ENCODE measurements at regions not wholly inside any gene's neighbourhood (a gene's known extent, or its start where the extent isn't known, plus 50 kb on each side); places are given as distances from the start of the nearest gene placed in this dataset.
"Not testable (repeated sequence)": the region's sequence is repeated elsewhere in the genome, so short reads cannot be mapped to it uniquely, and the experiment has no call there.

GRCh38 chr18:14215952-14216351 lies 83.7 kb upstream of the ZNF519 start:
- H3K27me3 ChIP-seq (replicated peaks in 1 of 4; ENCODE audit: control insufficient read depth in 3 of 4, extremely low read depth in 1 of 4, insufficient read depth in 3 of 4, low read length in 3 of 4); H2BK120ac ChIP-seq (replicated peaks; ENCODE audit: low read depth, low read length); H2AFZ ChIP-seq (ENCODE audit: low read length); H3K9ac ChIP-seq (replicated peaks in 1 of 4; ENCODE audit: extremely low read depth in 1 of 4, low read depth in 3 of 4, low read length in 3 of 4); H4K8ac ChIP-seq (ENCODE audit: extremely low read depth, insufficient read depth, low read length); H4K91ac ChIP-seq (replicated peaks; ENCODE audit: insufficient read length, low read length); H3K36me3 ChIP-seq (ENCODE audit: control insufficient read depth in 2 of 4, insufficient read depth in 4 of 4, low read length in 3 of 4); H3K79me2 ChIP-seq (ENCODE audit: control insufficient read depth in 1 of 2, insufficient read depth in 2 of 2, low read length in 2 of 2); H3K4me1 ChIP-seq (replicated peaks in 1 of 4; ENCODE audit: control insufficient read depth in 3 of 4, insufficient read depth in 4 of 4, low read length in 3 of 4); H2BK5ac ChIP-seq (ENCODE audit: low read depth, low read length); H3K4ac ChIP-seq (replicated peaks; ENCODE audit: insufficient read length, low read depth, low read length); H3K23ac ChIP-seq (ENCODE audit: insufficient read length); CTCF ChIA-PET (ENCODE audit: partially characterized antibody); H2BK15ac ChIP-seq (ENCODE audit: low read length); H4K20me1 ChIP-seq (replicated peaks in 1 of 2; ENCODE audit: control insufficient read depth in 1 of 2, insufficient read depth in 2 of 2, low read length in 2 of 2); POLR2A ChIA-PET (ENCODE audit: partially characterized antibody); H2AK5ac ChIP-seq (ENCODE audit: low read depth, low read length); H3K4me3 ChIP-seq (ENCODE audit: extremely low read depth in 1 of 4, insufficient read depth in 2 of 4, low read depth in 3 of 4, low read length in 4 of 4); H3K4me2 ChIP-seq (ENCODE audit: insufficient read depth in 1 of 2, low read depth in 2 of 2, low read length in 2 of 2); H3K56ac ChIP-seq (replicated peaks; ENCODE audit: insufficient read length, low read depth, low read length); H4K5ac ChIP-seq (ENCODE audit: insufficient read length, low read depth, low read length); FAIRE-seq; H2BK12ac ChIP-seq (ENCODE audit: low read depth, low read length); H3K14ac ChIP-seq (ENCODE audit: insufficient read length); H2BK20ac ChIP-seq (ENCODE audit: low read length); H3K23me2 ChIP-seq (ENCODE audit: low read depth, low read length); H3K27ac ChIP-seq (ENCODE audit: low read depth, low read length); H3K79me1 ChIP-seq (ENCODE audit: low read depth, low read length); DNase-seq (ENCODE audit: low read depth in 1 of 2, low spot score in 2 of 2); H3K18ac ChIP-seq (ENCODE audit: extremely low read depth, low read length): not testable (repeated sequence)
- peaks cover 0 to 18% of the 10 kb centered on the region in 2 experiments; a peak in 1 of 4 replicates for H3K9me3 ChIP-seq (ENCODE audit: insufficient read depth in 2 of 2, low read depth in 1 of 2, low read length in 1 of 2)

- H3K14ac ChIP-seq (ENCODE audit: insufficient read length); H3K23ac ChIP-seq (ENCODE audit: insufficient read length); H3K4ac ChIP-seq (replicated peaks; ENCODE audit: insufficient read length, low read depth, low read length); POLR2A ChIA-PET (ENCODE audit: partially characterized antibody); H3K27me3 ChIP-seq (replicated peaks in 1 of 4; ENCODE audit: control insufficient read depth in 3 of 4, extremely low read depth in 1 of 4, insufficient read depth in 3 of 4, low read length in 3 of 4); H2BK12ac ChIP-seq (ENCODE audit: low read depth, low read length); H2AFZ ChIP-seq (ENCODE audit: low read length); H3K27ac ChIP-seq (ENCODE audit: low read depth, low read length); H3K79me1 ChIP-seq (ENCODE audit: low read depth, low read length); H3K9ac ChIP-seq (replicated peaks in 1 of 4; ENCODE audit: extremely low read depth in 1 of 4, low read depth in 3 of 4, low read length in 3 of 4); H4K20me1 ChIP-seq (replicated peaks in 1 of 2; ENCODE audit: control insufficient read depth in 1 of 2, insufficient read depth in 2 of 2, low read length in 2 of 2); H4K8ac ChIP-seq (ENCODE audit: extremely low read depth, insufficient read depth, low read length); H3K36me3 ChIP-seq (ENCODE audit: control insufficient read depth in 2 of 4, insufficient read depth in 4 of 4, low read length in 3 of 4); DNase-seq (ENCODE audit: low read depth in 1 of 2, low spot score in 2 of 2); H2BK15ac ChIP-seq (ENCODE audit: low read length); FAIRE-seq; H3K56ac ChIP-seq (replicated peaks; ENCODE audit: insufficient read length, low read depth, low read length); H4K5ac ChIP-seq (ENCODE audit: insufficient read length, low read depth, low read length); H3K4me1 ChIP-seq (replicated peaks in 1 of 4; ENCODE audit: control insufficient read depth in 3 of 4, insufficient read depth in 4 of 4, low read length in 3 of 4); H2AK5ac ChIP-seq (ENCODE audit: low read depth, low read length); H4K91ac ChIP-seq (replicated peaks; ENCODE audit: insufficient read length, low read length); H2BK20ac ChIP-seq (ENCODE audit: low read length); CTCF ChIA-PET (ENCODE audit: partially characterized antibody); H3K4me2 ChIP-seq (ENCODE audit: insufficient read depth in 1 of 2, low read depth in 2 of 2, low read length in 2 of 2); H3K23me2 ChIP-seq (ENCODE audit: low read depth, low read length); H2BK120ac ChIP-seq (replicated peaks; ENCODE audit: low read depth, low read length); H2BK5ac ChIP-seq (ENCODE audit: low read depth, low read length); H3K18ac ChIP-seq (ENCODE audit: extremely low read depth, low read length); H3K79me2 ChIP-seq (ENCODE audit: control insufficient read depth in 1 of 2, insufficient read depth in 2 of 2, low read length in 2 of 2); H3K4me3 ChIP-seq (ENCODE audit: extremely low read depth in 1 of 4, insufficient read depth in 2 of 4, low read depth in 3 of 4, low read length in 4 of 4): not testable (repeated sequence)
- H3K9me3 ChIP-seq (ENCODE audit: insufficient read depth in 2 of 2, low read depth in 1 of 2, low read length in 1 of 2), result peaks cover 9 to 14% of the 10 kb centered on the region in 2 experiments
- WGBS, 2 experiments (ENCODE audit: extremely low coverage in 1 of 2, insufficient coverage in 1 of 2, insufficient read length in 1 of 2, insufficient replicate concordance in 2 of 2, low coverage in 1 of 2, low lambda C conversion rate in 2 of 2, missing lambda C conversion rate in 1 of 2), result 73% methylated on average over 1 of the region's 2 CpGs; no CpG with 5 or more reads in 1 of the 2 experiments
Measured at GRCh38 chr18:14203424-14203823, 71.2 kb upstream of the ZNF519 start.

Measured in H1 (cell line).